ENCODE measurements at regions not wholly inside any gene's neighbourhood (a gene's known extent, or its start where the extent isn't known, plus 50 kb on each side); places are given as distances from the start of the nearest gene placed in this dataset.
A peak's percentile ranks its signal among the peaks of the same experiment; 100 is the strongest.

DNA sequence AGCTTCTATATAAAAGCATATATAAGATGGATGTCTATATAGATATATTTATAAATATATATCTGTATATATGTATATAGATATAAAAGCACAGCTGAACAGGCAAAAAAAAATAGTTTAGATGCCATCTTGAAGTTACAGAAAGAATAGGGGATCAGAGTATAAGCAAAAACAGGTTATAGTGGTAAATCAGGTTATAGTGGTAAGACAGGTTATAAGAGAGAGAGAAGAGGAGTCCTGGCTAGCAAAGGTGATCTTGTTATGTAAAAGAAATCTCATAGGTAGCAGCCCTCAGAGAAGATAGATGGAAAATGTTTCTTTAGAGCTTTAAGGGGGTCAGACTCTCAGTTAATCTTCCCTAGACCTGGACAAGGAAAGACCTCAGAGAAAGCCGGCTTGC lies 1263.1 kb downstream of the PCDH7 start:
- DNase-seq (ENCODE audit: low read depth in 3 of 3, low spot score in 2 of 3) = no peak

DNA sequence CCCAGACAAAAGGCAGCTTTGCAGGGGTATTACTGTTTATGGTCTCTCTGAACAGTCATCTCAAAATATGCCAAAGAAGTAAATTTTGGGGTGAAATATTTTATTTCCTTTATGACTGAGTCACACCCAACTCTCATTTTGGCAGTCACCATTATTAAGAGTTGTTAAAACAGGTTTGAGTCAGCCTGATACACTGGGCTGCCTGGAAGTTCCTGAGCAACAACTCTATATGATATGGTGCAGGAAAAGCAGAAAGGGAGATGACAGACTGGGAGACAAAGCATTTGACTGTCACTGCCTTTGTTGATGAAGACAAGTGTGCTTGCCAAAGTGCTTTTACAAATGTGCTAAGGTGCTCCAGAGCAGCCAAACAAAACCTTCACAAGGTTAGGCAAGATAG lies 1263.5 kb downstream of the PCDH7 start:
- no peak for DNase-seq (ENCODE audit: low read depth in 3 of 3, low spot score in 2 of 3)

- DNase-seq (ENCODE audit: low read depth in 3 of 3, low spot score in 2 of 3) = no peak
Observed at GRCh38 chr4:31984872-31985271, 1264.7 kb downstream of the PCDH7 start.

GRCh38 chr4:31995943-31996901 lies 1276.1 kb downstream of the PCDH7 start:
- no peak for DNase-seq (ENCODE audit: low read depth in 3 of 3, low spot score in 2 of 3)

DNA sequence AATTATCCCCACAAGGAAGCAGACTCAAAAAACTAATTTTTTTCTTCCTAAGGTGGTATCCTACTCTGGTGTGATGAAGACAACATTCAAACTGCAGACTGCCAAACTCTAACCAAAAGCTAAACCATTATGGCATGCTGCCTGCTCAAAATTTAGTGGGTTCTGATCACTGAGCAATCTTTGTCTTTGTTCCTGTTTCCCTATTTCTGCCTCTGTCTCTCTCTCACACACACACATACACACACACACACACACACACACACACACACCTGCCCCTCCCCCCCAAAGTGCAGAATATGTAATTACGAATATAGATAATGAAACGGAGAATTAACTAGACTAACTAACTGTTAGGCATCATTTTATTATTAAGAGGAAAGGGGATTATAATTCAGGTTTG lies 1278.6 kb downstream of the PCDH7 start:
- no peak for DNase-seq (ENCODE audit: low read depth in 3 of 3, low spot score in 2 of 3)

DNA sequence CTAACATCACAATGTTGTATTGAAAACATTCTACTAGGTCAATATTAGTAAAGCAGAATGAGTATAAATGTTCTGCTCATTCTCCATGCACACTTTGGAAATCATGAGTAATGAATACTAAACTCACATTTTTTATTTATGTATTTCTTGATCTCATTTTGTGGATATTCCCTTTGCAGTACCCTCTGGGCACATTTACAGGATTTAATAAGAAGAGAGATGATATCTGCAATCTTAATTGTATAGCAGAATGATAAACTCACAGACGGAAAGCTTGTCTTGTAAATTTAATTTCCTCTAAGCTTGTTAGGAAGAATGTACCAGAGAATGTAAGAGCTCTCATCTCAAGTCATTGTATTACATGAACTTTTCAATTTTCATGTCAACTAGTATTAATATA lies 1279.7 kb downstream of the PCDH7 start:
- no peak for DNase-seq (ENCODE audit: low read depth in 3 of 3, low spot score in 2 of 3)

DNA sequence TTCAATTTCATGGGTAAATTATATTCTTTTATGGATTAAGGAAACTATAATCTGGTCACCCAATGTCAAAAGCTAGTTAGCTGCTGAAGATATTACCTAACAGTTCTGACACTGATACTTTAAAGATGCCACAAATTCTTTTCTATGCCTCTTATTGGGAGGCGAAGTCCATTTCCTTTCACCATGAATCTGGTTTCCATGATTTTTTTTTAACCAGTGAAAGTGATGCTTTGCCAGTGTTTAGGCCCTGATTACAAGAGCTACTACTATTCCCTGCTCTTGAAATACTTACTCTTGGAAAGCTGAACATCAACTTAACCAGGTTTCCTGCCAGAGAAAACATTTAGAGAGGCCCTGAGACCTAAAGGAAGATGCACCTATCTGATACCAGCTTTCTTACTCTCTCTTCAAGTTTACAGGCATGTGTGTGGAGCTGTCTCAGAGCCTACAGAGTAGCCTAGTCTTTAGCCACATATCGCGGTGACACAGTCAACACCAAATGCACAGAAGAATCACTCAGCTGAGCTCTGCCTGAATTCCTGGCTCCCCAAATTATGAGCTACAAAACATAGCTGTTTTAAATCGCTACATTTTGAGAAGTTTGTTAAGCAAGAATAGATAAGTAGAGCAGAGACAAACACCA lies 1280.8 kb downstream of the PCDH7 start:
- no peak for DNase-seq (ENCODE audit: low read depth in 3 of 3, low spot score in 2 of 3)

GRCh38 chr4:32002037-32002747 lies 1282.0 kb downstream of the PCDH7 start:
- DNase-seq (ENCODE audit: low read depth in 3 of 3, low spot score in 2 of 3) = no peak

GRCh38 chr4:32003548-32003947 lies 1283.4 kb downstream of the PCDH7 start:
- DNase-seq (ENCODE audit: low read depth in 3 of 3, low spot score in 2 of 3) = no peak

GRCh38 chr4:32010221-32010620 lies 1290.1 kb downstream of the PCDH7 start:
- DNase-seq (ENCODE audit: low read depth in 3 of 3, low spot score in 2 of 3) = no peak

DNA sequence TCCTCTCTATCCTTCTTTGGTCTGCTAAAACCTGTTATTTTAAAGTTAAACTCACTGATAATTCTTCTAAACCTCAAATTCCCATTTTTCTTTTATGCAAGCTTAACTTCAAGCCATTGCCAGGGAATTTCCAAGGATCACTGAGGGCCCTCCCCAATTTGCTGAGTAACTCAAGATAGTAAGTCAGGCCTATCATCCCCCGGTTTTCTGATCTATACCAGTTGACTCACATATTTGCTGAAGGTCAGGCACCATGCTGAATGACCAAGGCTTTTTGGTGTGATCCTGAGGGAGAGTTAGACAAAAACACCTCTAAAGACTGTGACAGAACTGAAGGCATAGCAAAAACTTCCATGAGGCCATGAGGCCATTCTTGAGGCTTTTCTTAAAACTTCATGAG lies 1301.9 kb downstream of the PCDH7 start:
- no peak for DNase-seq (ENCODE audit: low read depth in 3 of 3, low spot score in 2 of 3)

GRCh38 chr4:32025851-32026459 lies 1305.8 kb downstream of the PCDH7 start:
- DNase-seq (ENCODE audit: low read depth in 3 of 3, low spot score in 2 of 3) = no peak

DNA sequence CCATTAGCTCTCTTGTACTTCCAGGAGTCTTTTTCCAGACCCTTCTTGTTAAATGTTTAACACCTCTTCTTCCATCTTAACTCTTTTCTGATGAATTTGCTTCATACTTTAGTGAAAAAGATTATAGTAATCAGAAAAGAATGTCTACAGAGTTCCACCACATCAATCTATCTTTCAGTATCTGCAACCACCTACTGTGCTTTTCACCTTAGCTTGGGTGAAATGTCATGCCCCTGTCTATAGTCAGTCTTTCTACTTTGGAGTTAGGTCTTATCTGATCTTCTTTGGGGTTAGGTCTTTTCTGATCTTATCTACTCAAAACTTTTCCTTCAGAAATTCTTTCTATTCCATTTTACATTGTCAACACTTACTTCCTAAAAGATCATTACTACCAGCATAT lies 1310.2 kb downstream of the PCDH7 start:
- DNase-seq (ENCODE audit: low read depth in 3 of 3, low spot score in 2 of 3) = no peak

- no peak for DNase-seq (ENCODE audit: low read depth in 3 of 3, low spot score in 2 of 3)
Observed at GRCh38 chr4:32031026-32031425, 1310.9 kb downstream of the PCDH7 start.

DNA sequence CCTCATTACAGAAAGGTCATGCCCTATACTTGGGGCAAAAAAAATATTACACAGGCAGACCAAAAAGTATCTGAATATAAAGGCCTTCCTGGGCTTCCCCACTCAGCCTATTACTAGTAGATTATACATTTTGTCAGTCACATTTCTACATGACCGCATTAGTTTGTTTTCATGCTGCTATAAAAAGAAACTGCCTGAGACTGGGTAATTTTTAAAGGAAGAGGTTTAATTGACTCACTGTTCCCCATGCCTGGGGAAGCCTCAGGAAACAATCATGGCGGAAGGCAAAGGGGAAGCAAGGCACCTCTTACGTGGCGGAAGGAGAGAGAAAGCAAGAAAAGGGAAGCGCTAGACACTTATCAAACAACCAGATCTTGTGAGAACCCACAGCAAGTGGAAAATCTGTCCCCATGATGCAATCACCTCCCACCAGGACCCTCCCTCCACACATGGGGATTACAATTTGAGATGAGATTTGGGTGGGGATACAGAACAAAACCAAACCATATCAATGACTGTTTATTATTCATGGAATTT lies 1312.0 kb downstream of the PCDH7 start:
- no peak for DNase-seq (ENCODE audit: low read depth in 3 of 3, low spot score in 2 of 3)

DNA sequence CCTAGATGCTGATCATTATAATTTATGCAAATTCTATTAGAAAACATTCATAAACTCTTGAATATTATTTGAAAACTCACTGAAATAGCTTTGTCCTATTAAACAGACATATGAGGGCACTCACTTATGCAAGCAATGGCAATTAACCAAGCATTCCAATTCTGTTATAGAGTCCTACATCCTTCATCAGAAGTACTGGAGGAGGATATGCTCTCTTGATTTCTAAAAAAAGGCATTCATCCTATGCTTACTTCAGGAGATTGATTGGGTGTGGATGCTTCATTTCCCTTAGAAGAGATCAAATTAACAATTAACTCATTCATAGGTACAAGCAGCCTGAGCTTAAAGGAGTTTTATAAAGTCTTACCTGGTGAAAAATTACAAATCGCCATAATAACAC lies 1317.2 kb downstream of the PCDH7 start:
- DNase-seq (ENCODE audit: low read depth in 3 of 3, low spot score in 2 of 3) = peak in 1 of 3 donors; percentile 35

DNA sequence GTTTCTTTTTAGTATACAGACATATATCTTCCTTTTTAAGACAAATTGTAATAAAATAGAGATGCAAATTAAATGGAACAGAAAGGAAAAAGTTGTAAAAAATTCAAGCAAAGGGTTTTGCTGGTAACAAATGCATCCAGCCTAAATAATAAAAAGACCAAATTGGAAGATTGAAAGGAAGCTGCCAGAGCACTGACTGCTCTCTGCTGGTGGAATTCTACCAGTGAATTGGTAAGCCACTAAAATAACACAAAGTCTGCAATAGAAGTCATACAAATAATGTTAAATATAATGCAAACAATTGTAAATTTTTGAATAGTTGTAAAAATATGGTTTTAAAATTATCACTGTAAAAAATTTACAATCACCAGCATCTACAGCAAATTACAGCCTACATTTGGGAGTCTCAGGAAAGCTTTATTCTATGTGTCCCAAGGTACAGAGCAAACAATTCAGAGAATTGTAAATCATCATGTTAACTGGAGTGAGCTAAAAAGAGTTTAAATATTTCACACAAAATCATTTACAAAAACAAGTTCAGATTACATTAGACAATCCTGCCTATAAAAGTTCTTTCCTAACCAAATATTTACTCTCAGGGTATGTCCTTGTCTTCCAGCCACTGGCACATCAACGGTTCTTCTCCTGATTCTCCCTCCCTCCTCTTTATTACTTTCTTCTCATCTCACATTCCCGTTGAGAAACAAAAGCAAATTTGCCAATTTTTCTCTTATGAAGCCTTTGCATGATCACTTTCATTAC lies 1322.5 kb downstream of the PCDH7 start:
- DNase-seq (ENCODE audit: low read depth in 3 of 3, low spot score in 2 of 3) = no peak

- no peak for DNase-seq (ENCODE audit: low read depth in 3 of 3, low spot score in 2 of 3)
Observed at GRCh38 chr4:32043248-32043633, 1323.1 kb downstream of the PCDH7 start.

GRCh38 chr4:32061916-32062315 lies 1341.7 kb downstream of the PCDH7 start:
- no peak for DNase-seq (ENCODE audit: low read depth in 3 of 3, low spot score in 2 of 3)

DNA sequence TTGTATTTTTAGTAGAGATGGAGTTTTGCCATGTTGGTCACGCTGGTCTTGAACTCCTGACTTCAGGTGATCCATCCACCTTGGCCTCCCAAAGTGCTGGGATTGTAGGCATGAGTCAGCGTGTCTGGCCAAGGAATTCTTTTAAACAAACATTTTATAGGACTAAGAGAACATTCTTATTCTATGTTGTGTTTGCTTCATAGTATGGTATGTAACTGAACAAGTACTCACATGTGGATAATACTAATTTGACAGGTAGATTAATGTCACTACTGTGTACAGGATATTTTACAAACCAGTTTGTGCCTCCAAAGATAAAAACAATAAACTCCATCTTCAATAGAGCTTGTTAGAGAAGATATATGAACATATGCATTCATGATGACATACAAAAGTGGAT lies 1353.4 kb downstream of the PCDH7 start:
- no peak for DNase-seq (ENCODE audit: low read depth in 3 of 3, low spot score in 2 of 3)

Data from right renal cortex interstitium (tissue), 3 donors.